SK-N-SH treated with all-trans-retinoic acid at 6 μM for 48 hours (cell line): ENCODE measurements at regions not wholly inside any gene's neighbourhood (a gene's known extent, or its start where the extent isn't known, plus 50 kb on each side); places are given as distances from the start of the nearest gene placed in this dataset.

Experiments
- ATAC-seq: fragments of 200-7000 bp; cut with Tn5 transposase; 3 replicates; pipeline ENCODE4 v1.9.1; 2020; ENCODE audit warnings: mild to moderate bottlenecking, moderate library complexity
- ARNTL ChIP-seq: fragments of 450-650 bp; formaldehyde crosslinking; IDR thresholded peaks from 2 replicates; pipeline ENCODE4 v1.5.0; 2020; ENCODE audit warnings: low read depth, mild to moderate bottlenecking, moderate library complexity, borderline replicate concordance
- BACH2 ChIP-seq: fragments of 250-450 bp; sonication (Bioruptor Pico); IDR thresholded peaks from 2 replicates; pipeline ENCODE4 v1.9.0; 2021; ENCODE audit warnings: mild to moderate bottlenecking, borderline replicate concordance
- CREB5 ChIP-seq: fragments of 250-450 bp; sonication (Bioruptor Pico); IDR thresholded peaks from 2 replicates; pipeline ENCODE4 v1.5.1; 2020; ENCODE audit warnings: low read depth, mild to moderate bottlenecking, moderate library complexity
- CSDC2 ChIP-seq: fragments of 250-450 bp; sonication (Bioruptor Pico); IDR thresholded peaks from 2 replicates; pipeline ENCODE4 v1.5.0; 2020; ENCODE audit warnings: mild to moderate bottlenecking, moderate library complexity
- CSRNP3 ChIP-seq: fragments of 250-450 bp; sonication (Bioruptor Pico); IDR thresholded peaks from 2 replicates; pipeline ENCODE4 v1.5.1; 2021; ENCODE audit warnings: mild to moderate bottlenecking, moderate library complexity
- ESRRG ChIP-seq: fragments of 250-450 bp; sonication (Bioruptor Pico); IDR thresholded peaks from 2 replicates; pipeline ENCODE4 v1.6.1; 2021; ENCODE audit warnings: mild to moderate bottlenecking
- GLIS3 ChIP-seq: fragments of 250-450 bp; sonication (Bioruptor Pico); IDR thresholded peaks from 2 replicates; pipeline ENCODE4 v1.5.0; 2020; ENCODE audit warnings: mild to moderate bottlenecking, moderate library complexity
- ISL1 ChIP-seq: fragments of 250-450 bp; sonication (Bioruptor Pico); IDR thresholded peaks from 2 replicates; pipeline ENCODE4 v2.1.2; 2022; ENCODE audit warnings: mild to moderate bottlenecking, moderate library complexity
- OSR1 ChIP-seq: fragments of 250-450 bp; sonication (Bioruptor Pico); IDR thresholded peaks from 2 replicates; pipeline ENCODE4 v1.8.0; 2022; ENCODE audit warnings: moderate library complexity, mild to moderate bottlenecking, inconsistent platforms
- PATZ1 ChIP-seq: fragments of 250-450 bp; sonication (Bioruptor Pico); IDR thresholded peaks from 2 replicates; pipeline ENCODE4 v1.8.0; 2020; ENCODE audit warnings: mild to moderate bottlenecking, moderate library complexity, borderline replicate concordance
- POU6F1 ChIP-seq: fragments of 250-450 bp; sonication (Bioruptor Pico); IDR thresholded peaks from 2 replicates; pipeline ENCODE4 v1.8.0; 2021; ENCODE audit warnings: low read depth, mild to moderate bottlenecking, moderate library complexity, borderline replicate concordance
- PPARA ChIP-seq: fragments of 250-450 bp; sonication (Bioruptor Pico); IDR thresholded peaks from 2 replicates; pipeline ENCODE4 v1.5.0; 2020; ENCODE audit warnings: mild to moderate bottlenecking, borderline replicate concordance
- RARB ChIP-seq: fragments of 250-450 bp; sonication (Bioruptor Pico); IDR thresholded peaks from 2 replicates; pipeline ENCODE4 v1.8.0; 2021; ENCODE audit warnings: mild to moderate bottlenecking, moderate library complexity
- SNAI2 ChIP-seq: fragments of 250-450 bp; sonication (Bioruptor Pico); IDR thresholded peaks from 2 replicates; pipeline ENCODE4 v1.5.0; 2020; ENCODE audit warnings: mild to moderate bottlenecking, moderate library complexity
- TCF4 ChIP-seq: fragments of 250-450 bp; sonication (Bioruptor Pico); IDR thresholded peaks from 2 replicates; pipeline ENCODE4 v1.8.0; 2021; ENCODE audit warnings: mild to moderate bottlenecking, moderate library complexity, borderline replicate concordance
- TOX ChIP-seq: fragments of 250-450 bp; sonication (Bioruptor Pico); IDR thresholded peaks from 2 replicates; pipeline ENCODE4 v1.8.0; 2021; ENCODE audit warnings: mild to moderate bottlenecking, moderate library complexity, borderline replicate concordance
- TSHZ2 ChIP-seq: fragments of 250-450 bp; sonication (Bioruptor Pico); IDR thresholded peaks from 2 replicates; pipeline ENCODE4 v1.5.0; 2020; ENCODE audit warnings: mild to moderate bottlenecking, moderate library complexity
- ZC3H10 ChIP-seq: fragments of 250-450 bp; sonication (Bioruptor Pico); IDR thresholded peaks from 2 replicates; pipeline ENCODE4 v1.5.1; 2021; ENCODE audit warnings: mild to moderate bottlenecking, moderate library complexity
- ZFP3 ChIP-seq: fragments of 250-450 bp; sonication (Bioruptor Pico); IDR thresholded peaks from 2 replicates; pipeline ENCODE4 v1.5.0; 2020; ENCODE audit warnings: mild to moderate bottlenecking, moderate library complexity
- ZNF565 ChIP-seq: fragments of 450-650 bp; formaldehyde crosslinking; conservative IDR thresholded peaks from 2 replicates; pipeline ENCODE4 v1.5.0; 2020; ENCODE audit warnings: low read depth, mild to moderate bottlenecking, moderate library complexity
- ZNF70 ChIP-seq: fragments of 450-650 bp; formaldehyde crosslinking; IDR thresholded peaks from 2 replicates; pipeline ENCODE4 v1.5.0; 2020; ENCODE audit warnings: mild to moderate bottlenecking, moderate library complexity
- ZNF8 ChIP-seq: fragments of 450-650 bp; formaldehyde crosslinking; IDR thresholded peaks from 2 replicates; pipeline ENCODE4 v1.5.0; 2020; ENCODE audit warnings: mild to moderate bottlenecking, moderate library complexity

- TF ChIP-seq ARNTL (no peak), ZNF565 (CRISPR knock-in tag) (no peak), PPARA (CRISPR knock-in tag) (no peak), OSR1 (CRISPR knock-in tag) (no peak), SNAI2 (CRISPR knock-in tag) (no peak), POU6F1 (no peak), ZFP3 (CRISPR knock-in tag) (no peak), PATZ1 (CRISPR knock-in tag) (no peak), ZNF70 (no peak), TSHZ2 (CRISPR knock-in tag) (no peak), GLIS3 (CRISPR knock-in tag) (no peak), TCF4 (CRISPR knock-in tag) (no peak), TOX (CRISPR knock-in tag) (no peak), RARB (CRISPR knock-in tag) (no peak), CSDC2 (CRISPR knock-in tag) (no peak), CREB5 (no peak), ISL1 (CRISPR knock-in tag) (no peak), ESRRG (CRISPR knock-in tag) (no peak), ZNF8 (no peak), CSRNP3 (no peak)
- ATAC-seq: no peak
Measured at GRCh38 chr16:61295311-61295710, 740.9 kb downstream of the CDH8 start.

- TF ChIP-seq SNAI2 (CRISPR knock-in tag) (no peak), ZFP3 (CRISPR knock-in tag) (no peak), POU6F1 (no peak), ZC3H10 (CRISPR knock-in tag) (no peak), ESRRG (CRISPR knock-in tag) (no peak), BACH2 (CRISPR knock-in tag) (no peak), ISL1 (CRISPR knock-in tag) (no peak), TSHZ2 (CRISPR knock-in tag) (no peak), TOX (CRISPR knock-in tag) (no peak), ZNF565 (CRISPR knock-in tag) (no peak), ZNF70 (no peak), GLIS3 (CRISPR knock-in tag) (no peak), OSR1 (CRISPR knock-in tag) (no peak)
- ATAC-seq: no peak
Measured at GRCh38 chr16:61289141-61289540, 747.1 kb downstream of the CDH8 start.
